ENCODE measurements at regions not wholly inside any gene's neighbourhood (a gene's known extent, or its start where the extent isn't known, plus 50 kb on each side); places are given as distances from the start of the nearest gene placed in this dataset.

- DNase-seq (ENCODE audit: low read depth, low spot score), result no peak
Measured at GRCh38 chr10:43746906-43747305, 98.2 kb upstream of the ZNF32 start.

- no peak for DNase-seq (ENCODE audit: low read depth, low spot score)
Measured at GRCh38 chr10:43739161-43739560, 90.5 kb upstream of the ZNF32 start.

GRCh38 chr10:43737003-43737402 lies 88.3 kb upstream of the ZNF32 start:
- DNase-seq (ENCODE audit: low read depth, low spot score), result no peak

GRCh38 chr10:43735907-43736306 lies 87.2 kb upstream of the ZNF32 start:
- no peak for DNase-seq (ENCODE audit: low read depth, low spot score)

- DNase-seq (ENCODE audit: low read depth, low spot score), result no peak
Measured at GRCh38 chr10:43734716-43735115, 86.0 kb upstream of the ZNF32 start.

GRCh38 chr10:43731486-43731885 lies 82.8 kb upstream of the ZNF32 start:
- no peak for DNase-seq (ENCODE audit: low read depth, low spot score)

- DNase-seq (ENCODE audit: low read depth, low spot score), result no peak
Measured at GRCh38 chr10:43728425-43728824, 79.7 kb upstream of the ZNF32 start.

- DNase-seq (ENCODE audit: low read depth, low spot score), result no peak
Measured at GRCh38 chr10:43727935-43728334, 79.3 kb upstream of the ZNF32 start.

GRCh38 chr10:43715334-43715733 lies 66.7 kb upstream of the ZNF32 start:
- no peak for DNase-seq (ENCODE audit: low read depth, low spot score)

- DNase-seq (ENCODE audit: low read depth, low spot score), result no peak
Measured at GRCh38 chr10:43712821-43713584, 64.3 kb upstream of the ZNF32 start.

GRCh38 chr10:43710772-43711471 lies 62.2 kb upstream of the ZNF32 start:
- no peak for DNase-seq (ENCODE audit: low read depth, low spot score)

GRCh38 chr10:43708262-43708661 lies 59.6 kb upstream of the ZNF32 start:
- no peak for DNase-seq (ENCODE audit: low read depth, low spot score)

GRCh38 chr10:43707770-43708169 lies 59.1 kb upstream of the ZNF32 start:
- DNase-seq (ENCODE audit: low read depth, low spot score), result no peak

GRCh38 chr10:43706166-43706565 lies 57.5 kb upstream of the ZNF32 start:
- no peak for DNase-seq (ENCODE audit: low read depth, low spot score)

GRCh38 chr10:43703286-43703685 lies 54.6 kb upstream of the ZNF32 start:
- DNase-seq (ENCODE audit: low read depth, low spot score), result no peak

GRCh38 chr10:43702936-43703281 lies 54.2 kb upstream of the ZNF32 start:
- no peak for DNase-seq (ENCODE audit: low read depth, low spot score)

- no peak for DNase-seq (ENCODE audit: low read depth, low spot score)
Measured at GRCh38 chr10:43702213-43702935, 53.7 kb upstream of the ZNF32 start.

- no peak for DNase-seq (ENCODE audit: low read depth, low spot score)
Measured at GRCh38 chr10:43701295-43701694, 52.6 kb upstream of the ZNF32 start.

GRCh38 chr10:43700306-43700705 lies 51.6 kb upstream of the ZNF32 start:
- DNase-seq (ENCODE audit: low read depth, low spot score), result no peak

GRCh38 chr10:43699516-43699915 lies 50.8 kb upstream of the ZNF32 start:
- DNase-seq (ENCODE audit: low read depth, low spot score), result no peak

Data from iPS DF 19.7 (cell line).